WTC11 (cell line): ENCODE measurements at regions not wholly inside any gene's neighbourhood (a gene's known extent, or its start where the extent isn't known, plus 50 kb on each side); places are given as distances from the start of the nearest gene placed in this dataset.

Experiments
- ATAC-seq: fragments of 200-7000 bp; cut with Tn5 transposase; 2 replicates; pipeline ENCODE4 v1.10.0; 2021; ENCODE audit warnings: mild to moderate bottlenecking, moderate library complexity
- CTCF ChIA-PET: fragments of 300-600 bp; sonication (Branson Sonifier 250); formaldehyde crosslinking; loops from one replicate; lab custom pipeline; 2021; ENCODE audit warnings: antibody characterized with exemption; lab: Charles Lee
- POLR2A ChIA-PET: fragments of 350-600 bp; sonication (Branson Sonifier 250); formaldehyde crosslinking; loops from one replicate; lab custom pipeline; 2021; ENCODE audit warnings: antibody characterized with exemption; lab: Charles Lee
- DNase-seq: peaks from one replicate; pipeline ENCODE4 v3.0.0; 2021; ENCODE audit warnings: low spot score
- H3K27ac Mint-ChIP-seq: 2 replicates; pipeline ENCODE4 v1.8.0; 2021; ENCODE audit warnings: mixed read lengths
- H3K27me3 Mint-ChIP-seq: 2 replicates; pipeline ENCODE4 v1.8.0; 2021; ENCODE audit warnings: low read depth, mild to moderate bottlenecking, moderate library complexity, mixed read lengths
- H3K36me3 Mint-ChIP-seq: 2 replicates; pipeline ENCODE4 v1.8.0; 2021; ENCODE audit warnings: mixed read lengths
- H3K4me1 Mint-ChIP-seq: 2 replicates; pipeline ENCODE4 v1.8.0; 2022; ENCODE audit warnings: mixed read lengths
- H3K4me3 Mint-ChIP-seq: 2 replicates; pipeline ENCODE4 v1.8.0; 2021; ENCODE audit warnings: mild to moderate bottlenecking, moderate library complexity, mixed read lengths
- H3K9me3 Mint-ChIP-seq: 2 replicates; pipeline ENCODE4 v1.8.0; 2021; ENCODE audit warnings: mixed read lengths
- AFF4 ChIP-seq: sonication (generic); formaldehyde crosslinking; IDR thresholded peaks from 2 replicates; pipeline ENCODE4 v1.8.1; 2023; ENCODE audit warnings: mild to moderate bottlenecking, missing genetic modification reagents, borderline replicate concordance
- AR ChIP-seq: fragments of 250-450 bp; sonication (Bioruptor Pico); IDR thresholded peaks from 2 replicates; pipeline ENCODE4 v1.9.0; 2021; ENCODE audit warnings: mild to moderate bottlenecking
- ATF3 ChIP-seq: sonication (generic); formaldehyde crosslinking; conservative IDR thresholded peaks from 2 replicates; pipeline ENCODE4 v1.8.1; 2022; ENCODE audit warnings: mild to moderate bottlenecking, missing genetic modification reagents
- CBFB ChIP-seq: sonication (generic); formaldehyde crosslinking; IDR thresholded peaks from 2 replicates; pipeline ENCODE4 v1.8.1; 2022; ENCODE audit warnings: mild to moderate bottlenecking, low read depth, missing genetic modification reagents
- ETV6 ChIP-seq: sonication (generic); formaldehyde crosslinking; IDR thresholded peaks from 2 replicates; pipeline ENCODE4 v1.8.1; 2022; ENCODE audit warnings: mild to moderate bottlenecking, missing genetic modification reagents
- HMGA2 ChIP-seq: fragments of 250-450 bp; sonication (Bioruptor Pico); IDR thresholded peaks from 2 replicates; pipeline ENCODE4 v1.4.0; 2021; ENCODE audit warnings: mild to moderate bottlenecking, moderate library complexity
- JAZF1 ChIP-seq: fragments of 250-450 bp; sonication (Bioruptor Pico); IDR thresholded peaks from 2 replicates; pipeline ENCODE4 v1.9.0; 2021; ENCODE audit warnings: moderate library complexity, mild to moderate bottlenecking, inconsistent platforms
- SMAD3 ChIP-seq: sonication (generic); formaldehyde crosslinking; IDR thresholded peaks from 2 replicates; pipeline ENCODE4 v1.8.0; 2022; ENCODE audit warnings: missing genetic modification reagents, mild to moderate bottlenecking, borderline replicate concordance
- SP1 ChIP-seq: sonication (generic); formaldehyde crosslinking; conservative IDR thresholded peaks from 2 replicates; pipeline ENCODE4 v1.8.1; 2022; ENCODE audit warnings: missing genetic modification reagents
- TP53 ChIP-seq: sonication (generic); formaldehyde crosslinking; IDR thresholded peaks from 2 replicates; pipeline ENCODE4 v1.8.1; 2023; ENCODE audit warnings: mild to moderate bottlenecking, missing genetic modification reagents
- ZNF121 ChIP-seq: sonication (generic); formaldehyde crosslinking; IDR thresholded peaks from 2 replicates; pipeline ENCODE4 v1.8.0; 2023; ENCODE audit warnings: missing genetic modification reagents
- ZNF219 ChIP-seq: sonication (generic); formaldehyde crosslinking; IDR thresholded peaks from 2 replicates; pipeline ENCODE4 v1.8.0; 2023; ENCODE audit warnings: missing genetic modification reagents, mild to moderate bottlenecking, borderline replicate concordance
- ZNF263 ChIP-seq: sonication (generic); formaldehyde crosslinking; IDR thresholded peaks from 2 replicates; pipeline ENCODE4 v1.8.1; 2022; ENCODE audit warnings: low read depth, mild to moderate bottlenecking, moderate library complexity, missing genetic modification reagents
- ZNF281 ChIP-seq: sonication (generic); formaldehyde crosslinking; IDR thresholded peaks from 2 replicates; pipeline ENCODE4 v1.8.0; 2023; ENCODE audit warnings: mild to moderate bottlenecking, missing genetic modification reagents
- ZNF532 ChIP-seq: fragments of 250-450 bp; sonication (Bioruptor Pico); IDR thresholded peaks from 2 replicates; pipeline ENCODE4 v1.9.0; 2021; ENCODE audit warnings: mild to moderate bottlenecking, borderline replicate concordance
- TF ChIP-seq, protein P1 (sequence below): sonication (generic); formaldehyde crosslinking; IDR thresholded peaks from 2 replicates; pipeline ENCODE4 v1.8.1; 2022; ENCODE audit warnings: low read depth, mild to moderate bottlenecking, moderate library complexity, missing genetic modification reagents, borderline replicate concordance
- TF ChIP-seq, protein P2 (sequence below): sonication (generic); formaldehyde crosslinking; IDR thresholded peaks from 2 replicates; pipeline ENCODE4 v1.8.0; 2022; ENCODE audit warnings: mild to moderate bottlenecking, missing genetic modification reagents

GRCh38 chr7:35860664-35861063 is 59.8 kb downstream of the SEPTIN7 start:
- Mint-ChIP-seq H3K36me3 (peaks cover 13% of the 10 kb centered on the region), H3K27me3 (no peaks in the 10 kb centered on the region; the same call in 1 of the 2 replicates), H3K4me1 (peaks cover 21% of the 10 kb centered on the region), H3K9me3 (peaks cover 8% of the 10 kb centered on the region), H3K4me3 (no peak overlapping the region), H3K27ac (no peak overlapping the region)
- no peak for ATAC-seq
- ChIA-PET POLR2A (no interaction called here), CTCF (no interaction called here)
- TF ChIP-seq CBFB = no peak
- TF ChIP-seq AR (CRISPR knock-in tag) = no peak
- TF ChIP-seq ETV6 (CRISPR knock-in tag) = no peak
- TF ChIP-seq ZNF532 (CRISPR knock-in tag) = no peak
- TF ChIP-seq ZNF121 (CRISPR knock-in tag) = no peak
- TF ChIP-seq SP1 (CRISPR knock-in tag) = no peak
- TF ChIP-seq, protein P1, sequence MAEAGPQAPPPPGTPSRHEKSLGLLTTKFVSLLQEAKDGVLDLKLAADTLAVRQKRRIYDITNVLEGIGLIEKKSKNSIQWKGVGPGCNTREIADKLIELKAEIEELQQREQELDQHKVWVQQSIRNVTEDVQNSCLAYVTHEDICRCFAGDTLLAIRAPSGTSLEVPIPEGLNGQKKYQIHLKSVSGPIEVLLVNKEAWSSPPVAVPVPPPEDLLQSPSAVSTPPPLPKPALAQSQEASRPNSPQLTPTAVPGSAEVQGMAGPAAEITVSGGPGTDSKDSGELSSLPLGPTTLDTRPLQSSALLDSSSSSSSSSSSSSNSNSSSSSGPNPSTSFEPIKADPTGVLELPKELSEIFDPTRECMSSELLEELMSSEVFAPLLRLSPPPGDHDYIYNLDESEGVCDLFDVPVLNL (CRISPR knock-in tag) = no peak
- no peak for TF ChIP-seq HMGA2 (CRISPR knock-in tag)
- no peak for TF ChIP-seq ZNF219 (CRISPR knock-in tag)
- no peak for TF ChIP-seq ATF3
- no peak for DNase-seq

DNA sequence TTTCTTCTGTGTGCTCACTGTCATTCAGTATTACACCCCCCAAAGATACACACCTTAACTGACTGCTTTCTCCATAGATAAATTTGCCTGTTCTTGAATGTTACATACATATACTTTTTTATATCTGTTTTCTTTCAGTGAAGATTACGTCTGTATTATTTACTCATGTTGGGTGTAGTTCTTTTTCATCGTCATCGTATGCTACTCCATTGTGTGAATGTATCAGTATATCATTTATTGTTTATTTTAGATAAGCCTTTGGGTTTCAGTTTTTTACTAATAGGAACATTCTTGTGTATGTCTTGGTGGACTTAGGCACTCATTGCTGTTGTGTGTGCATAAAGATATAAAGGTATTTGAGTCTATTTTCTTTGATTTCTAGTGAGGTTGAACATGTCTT is 64.4 kb downstream of the SEPTIN7 start:
- no peak for DNase-seq
- no peak for ATAC-seq
- POLR2A ChIA-PET = no interaction called here
- Mint-ChIP-seq H3K4me3 (no peak overlapping the region), H3K27me3 (no peaks in the 10 kb centered on the region), H3K27ac (no peak overlapping the region), H3K36me3 (peaks cover 9% of the 10 kb centered on the region), H3K9me3 (no peaks in the 10 kb centered on the region), H3K4me1 (peaks cover 18% of the 10 kb centered on the region)
- CTCF ChIA-PET = no interaction called here
- no peak for TF ChIP-seq ZNF281 (CRISPR knock-in tag)
- TF ChIP-seq, protein P1 (CRISPR knock-in tag) = no peak
- TF ChIP-seq TP53 (CRISPR knock-in tag) = no peak
- no peak for TF ChIP-seq ETV6 (CRISPR knock-in tag)
- TF ChIP-seq AFF4 (CRISPR knock-in tag) = no peak
- no peak for TF ChIP-seq JAZF1 (CRISPR knock-in tag)
- TF ChIP-seq SMAD3 = no peak
- TF ChIP-seq, protein P2, sequence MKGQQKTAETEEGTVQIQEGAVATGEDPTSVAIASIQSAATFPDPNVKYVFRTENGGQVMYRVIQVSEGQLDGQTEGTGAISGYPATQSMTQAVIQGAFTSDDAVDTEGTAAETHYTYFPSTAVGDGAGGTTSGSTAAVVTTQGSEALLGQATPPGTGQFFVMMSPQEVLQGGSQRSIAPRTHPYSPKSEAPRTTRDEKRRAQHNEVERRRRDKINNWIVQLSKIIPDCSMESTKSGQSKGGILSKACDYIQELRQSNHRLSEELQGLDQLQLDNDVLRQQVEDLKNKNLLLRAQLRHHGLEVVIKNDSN (CRISPR knock-in tag) = no peak
- TF ChIP-seq ZNF263 (CRISPR knock-in tag) = no peak
